Stimulated activated CD4-positive, alpha-beta T cell treated with anti-CD3 and anti-CD28 coated beads, Interleukin-1b, Interleukin-23, amount 100 ng/mL, for 24 hours (primary cell): ENCODE measurements at regions not wholly inside any gene's neighbourhood (a gene's known extent, or its start where the extent isn't known, plus 50 kb on each side); places are given as distances from the start of the nearest gene placed in this dataset.

Source experiments
- DNase-seq, 4 experiments: peaks; one replicate each; pipeline ENCODE4 v3.0.0-alpha.2; 2020; ENCODE audit warnings: low read depth in 4 of 4, low spot score in 1 of 4

DNA sequence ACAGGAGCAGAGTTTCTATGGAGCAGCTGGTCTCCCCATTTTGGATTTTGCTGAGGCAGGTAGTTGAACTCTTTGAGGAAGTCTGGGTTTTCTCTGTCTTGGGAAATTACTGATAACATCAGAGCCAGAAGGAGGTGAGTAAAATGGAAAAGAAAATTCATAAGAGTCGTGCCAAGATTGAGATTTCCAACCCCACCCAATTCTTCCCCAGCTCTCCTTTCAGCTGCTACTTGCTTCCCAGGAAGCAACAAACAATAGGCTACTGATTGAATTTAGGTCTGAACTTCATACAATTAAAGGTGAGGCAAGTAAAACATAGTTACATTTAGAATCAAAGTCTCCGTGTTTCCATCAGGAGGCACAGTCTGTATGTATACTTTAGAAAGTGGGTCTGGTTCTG is 54.6 kb upstream of the EOLA2 start:
- no peak for DNase-seq

GRCh38 chrX:149993989-149994388 is 55.7 kb upstream of the EOLA2 start:
- DNase-seq, result no peak

DNA sequence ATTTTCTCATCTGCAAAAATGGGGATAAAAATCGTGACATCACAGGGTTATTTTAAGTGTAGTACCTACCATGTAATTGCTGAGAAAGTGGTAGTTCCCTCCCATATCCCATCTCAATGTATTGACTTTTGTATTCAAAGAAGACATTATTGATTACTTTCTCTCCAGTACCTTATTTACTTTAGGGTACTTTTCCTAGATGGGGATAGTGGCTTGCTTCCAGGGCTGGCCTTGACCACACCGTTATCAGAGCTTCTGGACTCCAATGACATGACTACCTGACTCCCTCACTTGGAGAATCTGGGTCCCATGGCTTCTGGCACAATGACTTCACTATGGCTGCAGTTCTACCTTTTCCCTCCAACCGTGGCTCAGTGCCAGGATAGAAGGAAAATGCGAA is 58.2 kb upstream of the EOLA2 start:
- DNase-seq, result no peak

- no peak for DNase-seq
Measured at GRCh38 chrX:150005027-150005426, 66.7 kb upstream of the EOLA2 start.

DNA sequence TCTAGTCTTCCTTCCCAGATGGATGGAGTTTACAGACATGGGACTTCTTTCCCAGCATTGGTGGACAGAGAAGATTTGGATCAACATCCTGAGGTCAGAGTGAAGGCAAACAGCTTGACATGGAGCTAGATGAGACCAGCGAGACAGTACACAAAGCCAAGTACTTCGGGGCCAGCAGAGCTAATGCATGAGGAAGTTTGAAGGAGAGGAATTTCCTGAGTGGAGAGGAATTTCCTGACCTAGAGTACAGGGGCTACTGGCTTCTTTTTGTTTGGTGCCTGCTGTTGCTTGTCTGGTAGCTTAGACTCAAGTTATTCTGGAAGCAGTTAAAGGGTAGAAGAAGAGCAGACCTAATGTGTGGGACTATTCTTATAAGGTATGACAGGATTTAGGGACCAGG is 69.1 kb upstream of the EOLA2 start:
- no peak for DNase-seq

GRCh38 chrX:150012647-150013381 is 74.5 kb upstream of the EOLA2 start:
- no peak for DNase-seq

DNA sequence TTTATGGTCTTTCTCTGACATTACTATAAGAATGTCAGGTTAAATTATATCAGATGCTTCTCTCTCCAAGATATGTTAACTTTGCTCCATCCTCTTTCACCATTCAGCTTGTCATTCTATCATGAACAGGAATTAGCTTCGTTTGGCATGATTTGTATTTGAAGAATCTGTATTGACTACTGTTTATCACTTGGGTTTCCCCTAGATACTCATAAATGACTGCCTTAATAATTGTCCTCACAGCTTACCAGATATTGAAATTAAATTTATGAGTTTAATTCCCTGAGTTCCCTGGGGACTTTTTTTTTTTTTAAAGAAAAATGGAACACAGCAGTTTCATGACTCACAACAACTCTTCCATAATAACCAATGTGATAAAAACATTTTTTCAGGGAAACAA is 76.2 kb upstream of the EOLA2 start:
- DNase-seq, result no peak

DNA sequence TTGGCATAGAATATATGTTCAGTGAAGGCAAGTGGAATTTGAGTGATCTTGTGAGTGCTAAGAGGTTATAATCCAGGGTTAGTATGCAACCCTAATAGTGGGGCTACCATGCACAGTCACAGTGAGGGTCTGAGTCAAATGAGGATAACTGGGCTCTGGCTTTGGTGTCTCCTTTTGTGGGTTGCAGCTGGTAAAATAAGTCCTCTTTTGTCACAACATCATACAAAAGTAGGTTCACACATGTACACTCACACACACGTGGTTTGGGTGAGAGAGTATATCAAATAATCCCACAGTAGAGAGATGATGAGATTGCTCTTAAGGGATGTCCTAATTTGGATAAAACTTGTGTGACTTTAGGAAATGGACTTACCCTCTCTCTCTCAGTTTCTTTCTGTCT is 79.6 kb upstream of the EOLA2 start:
- no peak for DNase-seq

GRCh38 chrX:150018931-150019361 is 80.7 kb upstream of the EOLA2 start:
- no peak for DNase-seq

DNA sequence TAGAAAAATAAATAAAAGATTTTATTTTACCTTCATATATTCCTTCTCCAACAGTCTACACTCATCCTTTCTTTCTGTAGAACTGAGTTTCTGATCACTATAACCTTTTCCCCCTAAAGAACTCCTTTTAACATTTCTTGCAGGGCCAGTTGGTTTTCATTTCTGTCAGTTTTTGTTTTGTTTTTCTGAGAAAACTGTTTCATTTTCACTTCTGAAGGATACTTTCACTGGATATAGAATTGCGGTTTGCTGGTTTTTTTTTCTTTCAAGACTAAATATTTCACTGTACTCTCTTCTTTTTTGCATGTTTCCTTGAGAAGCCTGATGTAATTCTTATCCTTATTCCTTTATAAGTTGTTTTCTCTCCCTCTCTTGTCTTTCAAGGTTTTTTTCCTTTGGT is 90.4 kb upstream of the EOLA2 start:
- DNase-seq, result no peak

DNA sequence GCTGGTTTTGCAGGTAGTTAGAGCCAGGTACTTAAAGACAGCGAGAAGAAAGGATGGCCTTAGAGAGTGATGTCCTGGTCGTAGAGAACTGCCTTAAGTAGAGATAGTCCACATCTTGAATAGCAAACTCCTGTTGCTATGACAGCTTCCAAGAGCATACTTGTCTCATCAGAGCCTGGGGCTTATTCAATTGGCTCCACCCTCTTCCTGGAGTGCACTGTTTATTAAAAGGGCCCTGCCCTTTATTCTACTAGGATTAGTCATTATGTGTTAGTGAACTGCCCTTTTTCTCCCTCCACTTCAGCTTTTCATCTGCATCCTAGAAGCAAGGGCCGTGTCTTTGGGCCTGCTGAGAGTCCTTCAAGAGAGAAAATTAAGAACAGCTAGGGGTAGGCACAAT is 94.5 kb upstream of the EOLA2 start:
- no peak for DNase-seq

DNA sequence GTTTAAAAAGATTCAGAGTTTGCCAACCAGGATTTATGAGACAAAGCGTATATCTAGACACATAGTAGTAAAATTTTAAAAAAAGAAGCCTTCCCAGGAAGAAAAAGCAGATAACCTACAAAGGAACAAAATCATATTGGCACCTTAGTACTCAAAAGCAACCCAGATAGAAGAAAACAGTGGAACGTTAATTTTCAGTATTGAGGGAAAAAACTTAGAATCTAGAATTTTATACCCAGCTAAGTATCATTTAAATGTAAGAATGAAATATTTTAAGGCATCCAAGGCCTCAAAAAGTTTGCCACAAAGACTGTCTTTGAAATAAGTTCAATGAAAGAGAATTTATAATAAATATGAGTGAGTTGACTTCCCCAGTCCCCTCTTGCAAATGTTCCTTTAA is 96.5 kb upstream of the EOLA2 start:
- DNase-seq, result no peak

GRCh38 chrX:150035531-150035930 is 97.2 kb upstream of the EOLA2 start:
- no peak for DNase-seq

DNA sequence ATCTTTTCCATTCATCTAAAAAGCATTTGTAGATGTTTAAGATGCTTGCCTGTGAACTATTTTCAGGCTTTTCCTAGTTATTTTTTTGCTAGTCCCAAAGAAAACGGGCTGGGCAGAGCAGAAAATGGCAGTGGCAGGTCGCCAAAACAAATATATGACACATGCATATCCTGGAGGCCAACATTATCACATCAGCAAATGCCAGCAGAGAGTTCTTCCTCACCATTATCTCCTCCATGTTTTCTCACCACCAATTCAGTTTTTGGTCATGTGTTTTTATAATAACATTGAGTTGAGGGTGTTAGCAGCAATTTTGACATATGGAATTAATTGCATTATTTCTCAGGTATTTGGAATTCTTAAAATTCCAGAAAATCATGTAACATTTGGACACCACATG is 97.9 kb upstream of the EOLA2 start:
- DNase-seq, result no peak

- no peak for DNase-seq
Measured at GRCh38 chrX:150036641-150037040, 98.3 kb upstream of the EOLA2 start.

- DNase-seq, result no peak
Measured at GRCh38 chrX:150037041-150037440, 98.8 kb upstream of the EOLA2 start.

DNA sequence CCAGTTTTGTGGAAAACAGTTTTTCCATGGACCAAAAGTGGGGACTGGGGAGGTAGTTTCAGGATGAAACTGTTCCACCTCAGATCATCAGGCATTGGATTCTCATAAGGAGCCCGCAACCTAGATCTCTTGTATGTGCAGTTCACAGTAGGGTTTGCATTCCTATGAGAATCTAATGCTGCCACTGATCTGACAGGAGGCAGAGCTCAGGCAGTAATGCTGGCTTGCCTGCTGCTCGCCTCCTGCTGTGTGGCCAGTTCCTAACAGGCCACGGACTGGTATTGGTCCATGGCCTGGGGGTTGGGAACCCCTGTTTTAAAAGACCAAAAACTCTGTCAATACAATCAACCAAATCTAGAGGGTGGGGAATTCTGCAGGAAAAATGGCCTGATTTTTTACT is 100.0 kb upstream of the EOLA2 start:
- DNase-seq, result no peak

GRCh38 chrX:150038986-150039599 is 100.8 kb upstream of the EOLA2 start:
- DNase-seq, result no peak

- no peak for DNase-seq
Measured at GRCh38 chrX:150041208-150041607, 102.9 kb upstream of the EOLA2 start.

DNA sequence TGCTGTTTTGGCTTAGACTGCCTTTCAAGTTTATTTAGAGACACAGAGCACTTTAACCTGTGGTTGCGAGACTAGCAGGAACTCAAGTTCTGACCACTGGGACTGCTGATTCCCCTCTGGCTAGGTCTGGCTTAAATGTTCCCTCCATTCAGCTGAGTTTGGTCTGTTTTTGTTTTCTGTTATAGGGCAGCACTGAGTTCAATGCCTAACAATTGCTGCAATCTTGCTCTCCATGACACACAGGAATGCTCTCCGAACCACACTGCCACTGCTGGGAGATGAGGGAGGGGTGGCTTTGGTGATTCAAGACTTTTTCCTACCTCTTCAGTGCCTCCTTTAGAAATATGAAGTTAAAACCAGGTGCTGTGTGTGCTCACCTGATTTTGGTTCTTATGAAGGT is 106.3 kb upstream of the EOLA2 start:
- no peak for DNase-seq

DNA sequence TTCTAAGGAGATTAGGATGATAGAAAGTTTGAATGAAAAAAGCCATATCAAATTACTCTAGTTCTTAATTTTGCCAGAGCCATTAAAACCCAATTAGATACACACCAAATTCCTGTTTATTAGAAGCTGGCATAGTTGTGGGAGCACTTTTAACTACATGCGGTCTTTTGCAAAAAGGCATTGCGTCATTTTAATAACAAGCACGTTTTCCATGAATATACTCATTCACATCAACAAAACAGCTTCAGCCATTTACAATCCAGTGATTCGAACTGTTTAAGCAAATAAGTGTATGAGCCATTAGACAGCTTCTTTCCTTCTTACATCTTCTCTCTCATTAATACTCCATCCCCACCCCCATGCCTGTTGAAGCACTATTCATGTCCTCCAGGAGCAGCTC is 109.5 kb upstream of the EOLA2 start:
- DNase-seq, result no peak

DNA sequence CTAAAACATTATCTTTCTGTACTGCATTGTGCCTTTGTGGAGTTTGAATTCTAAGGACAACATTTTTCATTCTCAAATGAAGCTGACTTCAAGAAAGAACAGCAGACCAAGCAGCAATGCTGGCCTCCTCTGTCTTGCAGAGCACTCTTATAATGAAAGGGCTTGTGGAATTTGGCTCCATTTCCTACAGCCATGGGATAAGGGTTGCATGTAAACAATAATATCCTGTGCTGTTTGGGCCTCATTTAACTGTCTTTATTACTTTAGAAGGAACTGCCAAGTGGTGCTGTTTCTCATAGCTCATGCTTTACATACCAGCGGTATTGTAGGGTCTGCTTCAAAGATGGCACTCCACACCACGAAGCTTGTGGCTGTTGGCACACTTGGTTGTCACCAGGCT is 111.4 kb upstream of the EOLA2 start:
- DNase-seq, result no peak

- DNase-seq, result no peak
Measured at GRCh38 chrX:150050387-150050786, 112.1 kb upstream of the EOLA2 start.
